Dendritic cell treated with granulocyte-macrophage colony-stimulating factor and Interleukin-4, amounts not matched to agents 40 ng/mL and 50 ng/mL, for 4 days (primary cell): ENCODE measurements at regions not wholly inside any gene's neighbourhood (a gene's known extent, or its start where the extent isn't known, plus 50 kb on each side); places are given as distances from the start of the nearest gene placed in this dataset.

Experiments
- H3K27ac Mint-ChIP-seq: one replicate; pipeline ENCODE4 v1.8.0; 2022; ENCODE audit warnings: mild to moderate bottlenecking, mixed read lengths
- H3K27me3 Mint-ChIP-seq: one replicate; pipeline ENCODE4 v1.8.0; 2022; ENCODE audit warnings: mild to moderate bottlenecking, mixed read lengths
- H3K36me3 Mint-ChIP-seq: one replicate; pipeline ENCODE4 v1.8.0; 2022; ENCODE audit warnings: low read depth, mixed read lengths
- H3K4me1 Mint-ChIP-seq: one replicate; pipeline ENCODE4 v1.8.0; 2022; ENCODE audit warnings: low read depth, mixed read lengths
- H3K4me3 Mint-ChIP-seq: one replicate; pipeline ENCODE4 v1.8.0; 2022; ENCODE audit warnings: mild to moderate bottlenecking, moderate library complexity, mixed read lengths
- H3K9me3 Mint-ChIP-seq: one replicate; pipeline ENCODE4 v1.8.0; 2022; ENCODE audit warnings: mixed read lengths
- intact Hi-C: fragments of 100-400 bp; cut with micrococcal nuclease; formaldehyde crosslinking; loops from one replicate; pipeline ENCODE4 v1.15.0; 2022

DNA sequence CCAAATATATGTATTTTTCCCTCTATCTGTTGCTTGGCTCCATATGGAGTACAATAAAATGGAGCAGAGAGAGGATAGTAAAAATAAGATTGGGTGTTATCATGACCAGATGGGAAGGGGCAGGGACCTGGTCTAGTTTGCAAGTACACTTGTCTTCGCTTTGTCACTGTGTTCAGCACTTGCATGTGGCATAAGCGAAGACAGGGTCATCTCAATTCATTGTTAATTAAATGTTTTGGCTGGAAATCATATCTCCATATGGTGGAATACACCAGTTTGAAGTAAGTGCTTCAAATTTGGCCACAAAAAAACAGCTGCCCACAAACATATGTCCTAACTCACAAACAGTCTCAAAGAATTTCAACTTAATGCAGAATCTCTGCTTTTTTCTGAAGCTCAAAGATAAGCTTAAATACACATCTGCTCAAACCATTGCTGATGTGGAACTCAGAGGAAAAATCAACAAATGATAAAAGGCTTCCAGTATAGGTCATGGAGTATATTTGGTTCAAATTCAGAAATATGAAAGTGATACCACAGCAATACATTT lies 865.4 kb downstream of the TLE4 start:
- Mint-ChIP-seq H3K4me1 (no peaks in the 10 kb centered on the region), H3K27ac (no peak overlapping the region), H3K27me3 (no peaks in the 10 kb centered on the region), H3K36me3 (no peaks in the 10 kb centered on the region), H3K4me3 (no peak overlapping the region), H3K9me3 (peaks cover 29% of the 10 kb centered on the region)
- intact Hi-C loops: no loop called here

DNA sequence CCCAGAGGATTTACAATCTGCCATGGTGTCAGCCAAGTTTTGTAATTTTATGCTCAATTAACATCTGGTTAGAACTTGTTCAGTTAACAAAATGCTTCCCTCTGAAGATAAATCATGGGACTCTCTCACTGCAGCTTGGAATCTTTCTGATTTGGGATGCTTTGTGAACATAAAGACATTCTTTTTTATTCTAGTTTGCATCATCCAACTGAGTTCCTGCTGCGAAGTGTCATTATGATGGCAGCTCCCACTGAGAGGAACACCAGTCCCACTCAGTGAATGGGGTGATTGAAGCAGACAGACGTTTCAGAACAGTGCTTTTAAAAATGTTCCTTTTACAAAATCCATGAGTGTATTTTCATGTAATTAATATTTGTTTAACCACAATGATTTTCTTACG lies 863.8 kb downstream of the TLE4 start:
- peaks cover 30% of the 10 kb centered on the region for H3K9me3 Mint-ChIP-seq
- no peaks in the 10 kb centered on the region for H3K27me3 Mint-ChIP-seq
- H3K4me1 Mint-ChIP-seq: no peaks in the 10 kb centered on the region
- H3K4me3 Mint-ChIP-seq: no peak overlapping the region
- intact Hi-C loops: no loop called here
- H3K36me3 Mint-ChIP-seq: no peaks in the 10 kb centered on the region
- H3K27ac Mint-ChIP-seq: no peak overlapping the region

DNA sequence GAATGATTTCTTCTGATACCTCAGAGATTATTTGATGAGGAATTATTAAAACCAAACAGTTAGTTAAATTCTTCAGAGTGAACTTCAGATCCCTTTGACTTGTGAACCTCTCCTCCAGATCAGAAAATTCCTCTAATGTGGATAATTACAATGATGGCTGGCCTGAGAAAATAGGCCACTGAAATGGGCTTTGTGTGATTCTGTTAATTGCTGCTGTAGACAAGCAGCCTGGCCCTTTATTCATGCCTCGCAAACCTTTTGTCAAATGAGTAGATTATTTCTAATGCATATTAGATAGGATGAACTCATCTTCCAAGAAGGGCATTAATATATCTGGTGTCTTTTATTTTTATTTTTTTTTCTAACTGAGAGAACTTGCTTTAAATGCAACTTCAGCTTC lies 855.2 kb downstream of the TLE4 start:
- no peaks in the 10 kb centered on the region for H3K27me3 Mint-ChIP-seq

DNA sequence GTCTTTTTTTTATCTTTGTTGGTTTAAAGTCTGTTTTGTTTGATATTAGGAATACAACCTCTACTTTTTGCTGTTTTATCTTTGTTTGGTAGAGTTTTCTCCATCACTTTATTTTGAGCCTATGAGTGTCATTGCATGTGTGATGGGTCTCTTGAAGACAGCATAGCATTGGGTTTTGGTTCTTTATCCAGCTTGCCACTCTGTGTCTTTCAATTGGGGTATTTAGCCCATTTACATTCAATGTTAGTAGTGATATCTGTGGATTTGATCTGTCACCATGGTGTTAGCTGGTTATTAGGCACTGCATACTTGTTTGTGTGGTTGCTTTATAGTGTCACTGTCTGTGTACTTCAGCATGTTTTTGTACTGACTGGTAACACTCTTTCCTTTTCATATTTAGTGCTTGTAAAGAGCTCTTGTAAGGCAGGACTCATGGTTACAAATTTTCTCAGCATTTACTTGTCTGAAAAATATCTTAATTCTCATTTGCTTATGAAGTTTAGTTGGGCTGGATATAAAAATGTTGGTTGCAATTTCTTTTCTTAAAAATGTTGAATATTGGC lies 845.5 kb downstream of the TLE4 start:
- H3K36me3 Mint-ChIP-seq: no peaks in the 10 kb centered on the region
- no peak overlapping the region for H3K27ac Mint-ChIP-seq
- intact Hi-C loops: no loop called here
- peaks cover 53% of the 10 kb centered on the region for H3K9me3 Mint-ChIP-seq
- no peaks in the 10 kb centered on the region for H3K4me1 Mint-ChIP-seq
- H3K27me3 Mint-ChIP-seq: no peaks in the 10 kb centered on the region
- H3K4me3 Mint-ChIP-seq: no peak overlapping the region

More for the DNA sequence above, 855.2 kb downstream of the TLE4 start:
- Mint-ChIP-seq H3K27ac (no peak overlapping the region), H3K36me3 (no peaks in the 10 kb centered on the region), H3K9me3 (peaks cover 18% of the 10 kb centered on the region), H3K4me3 (no peak overlapping the region), H3K4me1 (no peaks in the 10 kb centered on the region)
- intact Hi-C loops: no loop called here

GRCh38 chr9:80410106-80410505 lies 838.3 kb downstream of the TLE4 start:
- H3K4me3 Mint-ChIP-seq: no peak overlapping the region
- intact Hi-C loops: no loop called here

GRCh38 chr9:80407220-80407619 lies 835.5 kb downstream of the TLE4 start:
- Mint-ChIP-seq H3K9me3 (peaks cover 39% of the 10 kb centered on the region), H3K4me1 (no peaks in the 10 kb centered on the region)

More at GRCh38 chr9:80410106-80410505, 838.3 kb downstream of the TLE4 start:
- H3K27me3 Mint-ChIP-seq: no peaks in the 10 kb centered on the region
- H3K27ac Mint-ChIP-seq: no peak overlapping the region
- no peaks in the 10 kb centered on the region for H3K4me1 Mint-ChIP-seq
- no peaks in the 10 kb centered on the region for H3K36me3 Mint-ChIP-seq
- peaks cover 31% of the 10 kb centered on the region for H3K9me3 Mint-ChIP-seq

DNA sequence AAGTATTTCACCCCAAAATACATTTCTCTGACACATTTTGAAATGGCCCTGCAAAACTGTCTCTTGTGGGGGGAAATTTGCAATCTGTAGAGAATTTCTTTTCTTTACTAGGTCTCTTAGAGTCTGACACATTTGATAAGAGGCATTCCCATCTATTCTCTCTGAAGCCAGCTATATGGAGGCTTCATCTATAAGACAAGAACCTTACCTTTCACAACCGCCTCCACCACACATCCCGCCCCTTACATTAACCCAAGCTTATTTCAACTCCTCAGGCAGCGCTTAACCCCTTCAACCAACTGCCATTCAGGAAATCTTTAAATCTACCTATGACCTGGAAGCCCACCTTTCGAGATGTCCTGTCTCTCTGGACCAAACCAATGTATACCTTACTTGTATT lies 829.5 kb downstream of the TLE4 start:
- Mint-ChIP-seq H3K9me3 (peaks cover 44% of the 10 kb centered on the region), H3K27ac (no peak overlapping the region), H3K4me1 (no peaks in the 10 kb centered on the region), H3K4me3 (no peak overlapping the region), H3K36me3 (no peaks in the 10 kb centered on the region), H3K27me3 (no peaks in the 10 kb centered on the region)
- intact Hi-C loops: no loop called here

More at GRCh38 chr9:80407220-80407619, 835.5 kb downstream of the TLE4 start:
- no peaks in the 10 kb centered on the region for H3K36me3 Mint-ChIP-seq
- intact Hi-C loops: no loop called here
- no peaks in the 10 kb centered on the region for H3K27me3 Mint-ChIP-seq
- H3K27ac Mint-ChIP-seq: no peak overlapping the region
- no peak overlapping the region for H3K4me3 Mint-ChIP-seq

DNA sequence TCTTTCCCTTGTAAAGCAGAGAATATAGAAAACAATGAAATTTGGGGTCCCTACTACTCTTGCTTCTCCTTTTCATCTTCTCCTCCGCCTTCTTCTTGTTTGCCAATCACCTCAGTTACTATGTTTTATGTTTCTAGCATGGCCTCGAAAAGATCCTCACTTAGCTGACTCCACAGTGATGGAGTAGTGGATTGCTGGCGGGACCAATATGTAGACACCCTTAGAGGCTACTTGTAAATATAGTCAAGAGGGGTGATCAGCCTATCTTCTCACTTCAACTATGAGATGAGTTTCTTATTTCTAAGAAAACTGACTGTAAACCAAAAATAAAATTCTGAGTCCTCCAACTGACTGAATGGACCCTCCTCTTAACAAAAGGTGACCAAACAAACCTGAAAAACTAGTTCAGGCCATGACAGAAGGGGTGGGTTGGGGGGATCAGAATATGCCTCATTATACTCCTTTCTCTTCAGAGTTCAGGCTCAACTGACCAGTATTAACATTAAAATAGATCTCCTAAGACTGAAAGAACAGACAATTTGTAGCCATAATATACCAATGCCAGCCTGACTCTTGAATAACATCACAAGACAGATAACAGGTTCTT lies 829.0 kb downstream of the TLE4 start:
- Mint-ChIP-seq H3K9me3 (peaks cover 39% of the 10 kb centered on the region), H3K4me3 (no peak overlapping the region), H3K27ac (no peak overlapping the region), H3K36me3 (no peaks in the 10 kb centered on the region), H3K27me3 (no peaks in the 10 kb centered on the region), H3K4me1 (no peaks in the 10 kb centered on the region)
- intact Hi-C loops: no loop called here

- no peaks in the 10 kb centered on the region for H3K4me1 Mint-ChIP-seq
- H3K36me3 Mint-ChIP-seq: no peaks in the 10 kb centered on the region
- H3K4me3 Mint-ChIP-seq: no peak overlapping the region
- peaks cover 35% of the 10 kb centered on the region for H3K9me3 Mint-ChIP-seq
- H3K27ac Mint-ChIP-seq: no peak overlapping the region
- intact Hi-C loops: no loop called here
- no peaks in the 10 kb centered on the region for H3K27me3 Mint-ChIP-seq
Observed at GRCh38 chr9:80399606-80400005, 827.8 kb downstream of the TLE4 start.

DNA sequence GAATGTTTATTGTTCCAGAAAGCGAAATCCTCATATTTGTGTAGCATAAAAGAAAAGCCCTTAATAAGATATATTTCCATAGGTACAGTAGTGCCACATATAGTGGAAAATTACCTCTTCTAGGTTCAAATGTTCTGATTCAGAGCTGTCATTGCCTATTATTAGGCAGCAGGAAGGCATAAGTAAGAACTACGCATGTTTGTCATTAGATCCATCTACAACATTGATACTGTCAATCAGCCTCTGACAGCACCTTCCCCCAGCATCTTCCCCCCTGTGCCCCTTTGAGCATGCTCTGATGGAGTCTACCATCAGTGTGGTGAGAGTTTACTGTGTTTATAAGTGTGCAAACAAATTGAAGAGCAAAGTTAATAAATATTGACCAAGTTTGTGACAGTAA lies 816.1 kb downstream of the TLE4 start:
- no peaks in the 10 kb centered on the region for H3K4me1 Mint-ChIP-seq
- intact Hi-C loops: no loop called here
- no peak overlapping the region for H3K27ac Mint-ChIP-seq
- no peaks in the 10 kb centered on the region for H3K36me3 Mint-ChIP-seq
- no peak overlapping the region for H3K4me3 Mint-ChIP-seq
- no peaks in the 10 kb centered on the region for H3K27me3 Mint-ChIP-seq
- no peaks in the 10 kb centered on the region for H3K9me3 Mint-ChIP-seq

- peaks cover 4% of the 10 kb centered on the region for H3K9me3 Mint-ChIP-seq
Observed at GRCh38 chr9:80385246-80385645, 813.5 kb downstream of the TLE4 start.

DNA sequence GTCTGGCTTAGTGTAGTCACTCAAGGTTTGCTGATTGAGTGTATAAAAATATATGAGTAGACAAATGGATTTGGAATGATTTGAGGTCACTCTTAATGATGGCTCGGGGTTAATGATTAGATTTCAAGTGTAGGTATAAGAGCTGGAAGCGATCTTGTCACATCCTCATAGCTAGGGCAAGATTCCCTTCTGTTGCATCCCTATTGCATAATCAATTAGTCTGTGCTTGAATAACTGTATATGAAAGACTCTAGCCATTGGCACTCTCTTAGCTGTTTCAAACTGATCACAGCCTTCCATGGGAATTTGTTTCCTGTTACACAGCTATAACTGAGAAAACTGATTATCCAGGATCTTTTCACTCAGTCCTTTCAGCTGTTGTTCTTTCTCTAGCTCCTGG lies 811.6 kb downstream of the TLE4 start:
- Mint-ChIP-seq H3K4me1 (no peaks in the 10 kb centered on the region), H3K36me3 (no peaks in the 10 kb centered on the region), H3K27ac (no peak overlapping the region), H3K4me3 (no peak overlapping the region), H3K27me3 (no peaks in the 10 kb centered on the region), H3K9me3 (peaks cover 12% of the 10 kb centered on the region)
- intact Hi-C loops: no loop called here

More at GRCh38 chr9:80385246-80385645, 813.5 kb downstream of the TLE4 start:
- Mint-ChIP-seq H3K27me3 (no peaks in the 10 kb centered on the region), H3K36me3 (no peaks in the 10 kb centered on the region), H3K27ac (no peak overlapping the region), H3K4me3 (no peak overlapping the region), H3K4me1 (no peaks in the 10 kb centered on the region)
- intact Hi-C loops: no loop called here

DNA sequence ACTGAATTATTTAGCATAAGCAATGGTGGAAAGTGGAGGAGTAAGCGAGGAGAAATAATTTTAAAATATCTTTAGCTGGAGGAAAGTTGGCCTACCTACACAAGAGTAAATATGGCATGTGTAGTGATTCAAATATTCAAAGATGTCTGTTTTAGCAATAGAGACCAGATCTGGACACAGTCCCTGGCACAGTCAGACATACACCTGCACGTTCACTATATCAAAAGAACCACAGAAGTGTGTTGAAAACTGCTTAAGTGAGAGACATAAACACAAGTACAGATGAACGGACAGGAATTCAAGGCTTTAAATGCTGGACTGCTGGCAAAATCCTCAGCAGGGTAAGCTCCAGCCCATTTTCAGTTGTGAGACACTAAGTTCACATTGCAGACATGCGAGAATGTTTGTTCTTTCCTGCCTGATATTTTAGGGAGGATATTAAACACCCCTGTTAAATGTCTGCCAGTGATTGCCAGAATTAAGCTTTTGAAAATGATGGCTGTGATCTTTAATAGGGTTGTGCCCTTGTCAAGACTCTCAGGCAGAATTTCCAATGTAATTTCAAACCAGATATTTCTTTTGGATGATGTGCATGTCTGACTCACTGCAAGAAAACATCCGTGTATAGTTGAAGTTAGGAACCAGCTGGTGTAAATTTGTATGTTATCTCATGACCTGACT lies 810.6 kb downstream of the TLE4 start:
- no peaks in the 10 kb centered on the region for H3K36me3 Mint-ChIP-seq
- no peaks in the 10 kb centered on the region for H3K4me1 Mint-ChIP-seq
- no peaks in the 10 kb centered on the region for H3K27me3 Mint-ChIP-seq
- H3K27ac Mint-ChIP-seq: no peak overlapping the region
- intact Hi-C loops: no loop called here
- H3K4me3 Mint-ChIP-seq: no peak overlapping the region
- H3K9me3 Mint-ChIP-seq: peaks cover 12% of the 10 kb centered on the region

DNA sequence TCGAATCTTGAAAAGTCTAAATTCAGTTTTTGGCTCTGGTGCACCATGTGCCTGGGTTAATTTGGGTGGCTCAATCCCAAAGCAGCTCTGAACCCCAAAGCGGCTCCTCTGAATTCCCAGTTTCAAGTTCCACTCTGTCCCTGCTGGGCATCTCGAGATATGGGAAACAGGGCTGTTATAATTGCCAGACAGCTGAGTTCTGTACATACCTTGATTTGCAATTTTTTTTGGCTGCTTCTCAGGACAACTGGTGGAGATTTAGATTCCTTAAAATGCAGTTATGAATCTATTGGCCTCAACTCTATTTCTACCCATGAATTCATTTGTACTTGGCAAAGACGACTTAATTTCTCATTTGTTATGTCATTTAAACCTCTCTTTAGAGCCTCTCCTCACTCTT lies 808.5 kb downstream of the TLE4 start:
- H3K4me1 Mint-ChIP-seq: no peaks in the 10 kb centered on the region
- no peaks in the 10 kb centered on the region for H3K27me3 Mint-ChIP-seq
- H3K4me3 Mint-ChIP-seq: no peak overlapping the region
- no peaks in the 10 kb centered on the region for H3K36me3 Mint-ChIP-seq
- intact Hi-C loops: no loop called here
- H3K9me3 Mint-ChIP-seq: peaks cover 12% of the 10 kb centered on the region
- no peak overlapping the region for H3K27ac Mint-ChIP-seq
